MM.1S (cell line): ENCODE measurements at regions not wholly inside any gene's neighbourhood (a gene's known extent, or its start where the extent isn't known, plus 50 kb on each side); places are given as distances from the start of the nearest gene placed in this dataset.

Source experiments
- DNase-seq: peaks from one replicate; pipeline ENCODE4 v3.0.0-alpha.2; 2015
- H2AFZ ChIP-seq: fragments of 300-600 bp; sonication (generic); 2 replicates; pipeline ENCODE4 v1.6.0; 2016; ENCODE audit warnings: antibody characterized with exemption, low read length
- H3F3A ChIP-seq: fragments of 300-600 bp; sonication (generic); 2 replicates; pipeline ENCODE4 v1.6.1; 2016; ENCODE audit warnings: mild to moderate bottlenecking, antibody characterized with exemption, low read length, moderate library complexity, mixed read lengths; ENCODE audit not compliant: insufficient read depth
- H3K27ac ChIP-seq: fragments of 300-600 bp; sonication (generic); 2 replicates; pipeline ENCODE4 v1.5.1; 2016; ENCODE audit warnings: mild to moderate bottlenecking, low read length
- H3K27me3 ChIP-seq: fragments of 300-600 bp; sonication (generic); replicated peaks from 2 replicates; pipeline ENCODE4 v1.6.0; 2016; ENCODE audit warnings: low read length; ENCODE audit not compliant: insufficient read depth
- H3K36me3 ChIP-seq: fragments of 300-600 bp; sonication (generic); replicated peaks from 2 replicates; pipeline ENCODE4 v1.6.1; 2016; ENCODE audit warnings: mild to moderate bottlenecking, low read length, mixed read lengths; ENCODE audit not compliant: insufficient read depth
- H3K4me1 ChIP-seq: fragments of 300-600 bp; sonication (generic); 2 replicates; pipeline ENCODE4 v1.6.1; 2016; ENCODE audit warnings: low read length, mixed read lengths
- H3K4me2 ChIP-seq: fragments of 300-600 bp; sonication (generic); 2 replicates; pipeline ENCODE4 v1.6.0; 2016; ENCODE audit warnings: low read depth, low read length
- H3K4me3 ChIP-seq: fragments of 300-600 bp; sonication (generic); 2 replicates; pipeline ENCODE4 v1.5.1; 2016; ENCODE audit warnings: low read length, mixed read lengths
- H3K79me2 ChIP-seq: fragments of 300-600 bp; sonication (generic); 2 replicates; pipeline ENCODE4 v1.6.1; 2016; ENCODE audit warnings: mixed run types, low read length, mixed read lengths
- H3K9ac ChIP-seq: fragments of 300-600 bp; sonication (generic); 2 replicates; pipeline ENCODE4 v1.6.1; 2016; ENCODE audit warnings: low read length, mixed read lengths
- H3K9me2 ChIP-seq: fragments of 300-600 bp; sonication (generic); replicated peaks from 2 replicates; pipeline ENCODE4 v1.6.1; 2016; ENCODE audit warnings: mild to moderate bottlenecking, low read length, mixed read lengths; ENCODE audit not compliant: insufficient read depth
- H3K9me3 ChIP-seq: fragments of 300-600 bp; sonication (generic); replicated peaks from 2 replicates; pipeline ENCODE4 v1.6.1; 2016; ENCODE audit warnings: mild to moderate bottlenecking, low read length, mixed read lengths; ENCODE audit not compliant: insufficient read depth
- H4K20me1 ChIP-seq: fragments of 300-600 bp; sonication (generic); 2 replicates; pipeline ENCODE4 v1.6.1; 2016; ENCODE audit warnings: mild to moderate bottlenecking, low read length, moderate library complexity, mixed read lengths; ENCODE audit not compliant: insufficient read depth
- CTCF ChIP-seq: fragments of 300-600 bp; sonication (generic); IDR thresholded peaks from 2 replicates; pipeline ENCODE4 v1.5.1; 2016; ENCODE audit warnings: antibody characterized with exemption, low read length, mixed read lengths
- EZH2 ChIP-seq: fragments of 300-600 bp; sonication (generic); optimal IDR thresholded peaks from 2 replicates; pipeline ENCODE3; 2017; ENCODE audit warnings: low read depth, mild to moderate bottlenecking, antibody characterized with exemption, low read length, mixed read lengths
- EZH2phosphoT487 ChIP-seq: fragments of 300-600 bp; sonication (generic); IDR thresholded peaks from 2 replicates; pipeline ENCODE4 v1.6.1; 2018; ENCODE audit warnings: antibody characterized with exemption, low read length

GRCh38 chr3:176296066-176296597 lies 901.1 kb downstream of the TBL1XR1 start:
- Histone ChIP-seq H3K27ac (no peak overlapping the region), H3K36me3 (no peaks in the 10 kb centered on the region), H2AFZ (no peak overlapping the region), H3K4me2 (no peak overlapping the region), H3K4me1 (no peaks in the 10 kb centered on the region), H3K27me3 (no peaks in the 10 kb centered on the region), H3F3A (no peaks in the 10 kb centered on the region), H4K20me1 (no peaks in the 10 kb centered on the region), H3K9me2 (no peaks in the 10 kb centered on the region), H3K9ac (no peak overlapping the region), H3K4me3 (no peak overlapping the region), H3K79me2 (no peaks in the 10 kb centered on the region), H3K9me3 (no peaks in the 10 kb centered on the region)
- TF ChIP-seq EZH2 (no peak), EZH2phosphoT487 (no peak), CTCF (no peak)
- no peak for DNase-seq

- Histone ChIP-seq H3K9me2 (no peaks in the 10 kb centered on the region), H2AFZ (no peak overlapping the region), H3K9me3 (no peaks in the 10 kb centered on the region), H3K4me2 (no peak overlapping the region), H3K27ac (no peak overlapping the region), H3K79me2 (no peaks in the 10 kb centered on the region), H3K4me3 (no peak overlapping the region), H3F3A (no peaks in the 10 kb centered on the region), H4K20me1 (no peaks in the 10 kb centered on the region), H3K9ac (no peak overlapping the region), H3K27me3 (no peaks in the 10 kb centered on the region), H3K36me3 (no peaks in the 10 kb centered on the region), H3K4me1 (no peaks in the 10 kb centered on the region)
- DNase-seq = no peak
- no peak for TF ChIP-seq EZH2
- TF ChIP-seq EZH2phosphoT487 = no peak
- no peak for TF ChIP-seq CTCF
These were observed 904.0 kb downstream of the TBL1XR1 start for GRCh38 chr3:176293276-176293675.

GRCh38 chr3:176286476-176287085 lies 910.7 kb downstream of the TBL1XR1 start:
- Histone ChIP-seq H3K4me3 (no peak overlapping the region), H3F3A (no peaks in the 10 kb centered on the region), H3K79me2 (no peaks in the 10 kb centered on the region), H3K9me3 (no peaks in the 10 kb centered on the region), H2AFZ (no peak overlapping the region), H3K9me2 (no peaks in the 10 kb centered on the region), H3K4me2 (no peak overlapping the region), H3K9ac (no peak overlapping the region), H3K27ac (no peak overlapping the region), H3K27me3 (no peaks in the 10 kb centered on the region), H4K20me1 (no peaks in the 10 kb centered on the region), H3K4me1 (no peaks in the 10 kb centered on the region), H3K36me3 (no peaks in the 10 kb centered on the region)
- no peak for DNase-seq
- TF ChIP-seq CTCF (no peak), EZH2 (no peak), EZH2phosphoT487 (no peak)
